Tibial nerve (tissue), 4 donors: ENCODE measurements at regions not wholly inside any gene's neighbourhood (a gene's known extent, or its start where the extent isn't known, plus 50 kb on each side); places are given as distances from the start of the nearest gene placed in this dataset.

Source experiments
- CTCF ChIP-seq, 5 experiments: fragments of 200-600 bp in 3 of 5; fragments of 450-650 bp in 2 of 5; sonication (generic) in 3 of 5; IDR thresholded peaks; one replicate each; pipeline ENCODE4 v1.5.1; 2016 to 2019; ENCODE audit warnings: antibody characterized with exemption in 5 of 5, mild to moderate bottlenecking in 3 of 5, moderate library complexity in 2 of 5
- EP300 ChIP-seq, 2 donors: sonication (generic); formaldehyde crosslinking; IDR thresholded peaks; one replicate each; pipeline ENCODE4 v1.6.1; 2017; ENCODE audit warnings: antibody characterized with exemption in 2 of 2, mild to moderate bottlenecking in 1 of 2
- POLR2A ChIP-seq, 2 donors: fragments of 450-650 bp; IDR thresholded peaks; one replicate each; pipeline ENCODE4 v1.6.1; 2017; ENCODE audit warnings: antibody characterized with exemption in 2 of 2, mild to moderate bottlenecking in 2 of 2, moderate library complexity in 2 of 2

GRCh38 chr2:100216015-100216414, 73.6 kb upstream of the AFF3 start:
- TF ChIP-seq CTCF (IDR thresholded peaks at IDR 0.05) (no peak), POLR2A (IDR thresholded peaks at IDR 0.05) (no peak), EP300 (IDR thresholded peaks at IDR 0.05) (no peak)
